Epithelial cell of proximal tubule (primary cell): ENCODE measurements at regions not wholly inside any gene's neighbourhood (a gene's known extent, or its start where the extent isn't known, plus 50 kb on each side); places are given as distances from the start of the nearest gene placed in this dataset.

Experiments
- DNase-seq: peaks from one replicate; pipeline ENCODE4 v3.0.0-alpha.2; 2011; ENCODE audit warnings: low read depth
- H3K4me3 ChIP-seq: 2 replicates; pipeline ENCODE4 v1.5.1; 2011; ENCODE audit warnings: low read depth, mild to moderate bottlenecking, low read length
- CTCF ChIP-seq: conservative IDR thresholded peaks from 2 replicates; pipeline ENCODE4 v1.5.1; 2012; ENCODE audit warnings: low read depth, mild to moderate bottlenecking, low read length

DNA sequence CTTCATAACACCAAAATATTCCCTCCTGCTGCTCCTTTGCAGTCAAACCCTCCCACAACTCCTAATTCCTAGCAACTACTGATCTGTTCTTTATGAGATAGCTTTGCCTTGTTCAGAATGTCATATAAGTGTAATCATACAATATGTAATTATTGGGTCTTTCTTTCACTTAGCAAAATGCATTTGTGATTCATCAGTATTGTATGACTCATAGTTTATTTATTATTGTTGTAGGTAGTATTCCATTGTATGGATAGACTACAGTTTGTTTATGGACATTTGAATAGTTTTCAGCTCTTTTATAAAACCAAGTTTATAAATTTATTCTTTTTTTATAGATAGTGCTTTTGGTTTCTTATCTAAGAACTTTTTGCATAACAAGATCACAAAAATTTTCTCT, 468.2 kb upstream of the KIF2A start:
- no peak overlapping the region for H3K4me3 ChIP-seq
- no peak for TF ChIP-seq CTCF
- DNase-seq: no peak

DNA sequence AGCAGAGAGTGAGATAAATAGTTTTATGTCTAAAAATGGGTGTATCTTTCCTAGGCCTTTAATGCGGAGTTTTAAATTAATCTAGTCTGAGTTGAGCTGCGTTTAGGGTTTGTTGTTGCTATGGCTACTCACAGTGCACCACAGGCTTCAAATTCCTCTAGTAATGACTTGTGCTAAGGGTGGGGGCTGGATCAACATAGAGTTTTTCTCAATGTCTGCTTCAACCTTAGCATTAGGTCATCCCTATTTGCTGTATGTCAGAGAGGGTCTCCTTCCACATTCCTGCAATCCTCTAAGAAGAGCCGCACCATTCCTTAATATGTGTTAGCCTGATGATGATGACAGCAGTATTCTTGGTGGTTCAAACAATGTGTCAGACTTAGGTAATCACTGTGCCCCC, 465.6 kb upstream of the KIF2A start:
- no peak for TF ChIP-seq CTCF
- DNase-seq: no peak
- no peak overlapping the region for H3K4me3 ChIP-seq

- no peak for TF ChIP-seq CTCF
- no peak for DNase-seq
- no peak overlapping the region for H3K4me3 ChIP-seq
Measured at GRCh38 chr5:61842840-61843239, 463.2 kb upstream of the KIF2A start.

- no peak for DNase-seq
- no peak for TF ChIP-seq CTCF
- no peak overlapping the region for H3K4me3 ChIP-seq
Measured at GRCh38 chr5:61850696-61851095, 455.3 kb upstream of the KIF2A start.

- no peak for TF ChIP-seq CTCF
- DNase-seq: no peak
- no peak overlapping the region for H3K4me3 ChIP-seq
Measured at GRCh38 chr5:61854531-61854930, 451.5 kb upstream of the KIF2A start.

DNA sequence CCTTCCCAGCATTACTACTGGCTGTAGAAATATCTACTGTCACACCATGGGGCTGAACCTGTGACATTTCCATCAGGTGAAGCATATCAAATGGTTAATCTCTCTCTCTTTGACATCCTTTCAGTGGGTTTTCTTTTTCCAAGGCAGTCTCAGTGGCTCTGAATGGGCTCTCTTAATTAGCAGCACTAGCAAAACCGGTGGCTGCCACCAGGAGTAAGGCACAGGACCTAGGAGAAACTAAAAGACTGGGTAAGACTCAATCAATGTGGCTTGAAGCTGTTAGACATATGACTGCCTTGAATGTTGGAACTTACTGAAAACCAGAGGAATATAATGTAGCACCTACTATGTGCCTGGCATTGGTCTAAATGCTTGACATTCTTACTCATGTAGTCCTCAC, 445.0 kb upstream of the KIF2A start:
- H3K4me3 ChIP-seq: no peak overlapping the region
- peak; percentile 21 for TF ChIP-seq CTCF
- no peak for DNase-seq

GRCh38 chr5:61866930-61867329, 439.1 kb upstream of the KIF2A start:
- peak; percentile 50 for DNase-seq
- no peak overlapping the region for H3K4me3 ChIP-seq
- no peak for TF ChIP-seq CTCF
